AG10803 (cell line): ENCODE measurements at regions not wholly inside any gene's neighbourhood (a gene's known extent, or its start where the extent isn't known, plus 50 kb on each side); places are given as distances from the start of the nearest gene placed in this dataset.

Source experiments
- DNase-seq: peaks from one replicate; pipeline ENCODE4 v3.0.0; 2010; ENCODE audit warnings: low read depth
- H3K4me3 ChIP-seq: 2 replicates; pipeline ENCODE4 v1.5.1; 2011; ENCODE audit warnings: mild to moderate bottlenecking, low read length, control low read depth
- TF ChIP-seq, protein P1 (sequence below): conservative IDR thresholded peaks from 2 replicates; pipeline ENCODE4 v1.5.1; 2011; ENCODE audit warnings: mild to moderate bottlenecking, low read length, control low read depth, inconsistent platforms

DNA sequence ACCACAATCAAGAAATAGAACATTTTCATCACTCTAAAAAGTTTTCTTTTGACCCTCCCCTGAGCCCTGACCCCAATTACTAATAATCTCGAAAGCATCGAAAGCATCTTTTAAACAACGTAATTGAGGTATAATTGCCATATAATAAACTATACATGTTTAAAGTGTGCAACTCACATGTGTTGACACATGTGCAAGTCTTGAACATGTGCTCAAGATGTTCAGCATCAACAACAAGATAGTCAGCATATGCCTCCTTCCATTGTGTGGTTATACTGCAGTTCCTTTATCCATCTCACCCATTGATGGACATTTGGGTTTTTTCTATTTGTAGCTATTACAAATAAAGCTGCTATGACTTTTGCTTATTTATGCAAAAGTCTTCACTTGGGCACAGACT is 90.7 kb downstream of the RIPK4 start:
- no peak overlapping the region for H3K4me3 ChIP-seq
- TF ChIP-seq, protein P1, sequence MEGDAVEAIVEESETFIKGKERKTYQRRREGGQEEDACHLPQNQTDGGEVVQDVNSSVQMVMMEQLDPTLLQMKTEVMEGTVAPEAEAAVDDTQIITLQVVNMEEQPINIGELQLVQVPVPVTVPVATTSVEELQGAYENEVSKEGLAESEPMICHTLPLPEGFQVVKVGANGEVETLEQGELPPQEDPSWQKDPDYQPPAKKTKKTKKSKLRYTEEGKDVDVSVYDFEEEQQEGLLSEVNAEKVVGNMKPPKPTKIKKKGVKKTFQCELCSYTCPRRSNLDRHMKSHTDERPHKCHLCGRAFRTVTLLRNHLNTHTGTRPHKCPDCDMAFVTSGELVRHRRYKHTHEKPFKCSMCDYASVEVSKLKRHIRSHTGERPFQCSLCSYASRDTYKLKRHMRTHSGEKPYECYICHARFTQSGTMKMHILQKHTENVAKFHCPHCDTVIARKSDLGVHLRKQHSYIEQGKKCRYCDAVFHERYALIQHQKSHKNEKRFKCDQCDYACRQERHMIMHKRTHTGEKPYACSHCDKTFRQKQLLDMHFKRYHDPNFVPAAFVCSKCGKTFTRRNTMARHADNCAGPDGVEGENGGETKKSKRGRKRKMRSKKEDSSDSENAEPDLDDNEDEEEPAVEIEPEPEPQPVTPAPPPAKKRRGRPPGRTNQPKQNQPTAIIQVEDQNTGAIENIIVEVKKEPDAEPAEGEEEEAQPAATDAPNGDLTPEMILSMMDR, result no peak
- DNase-seq, result no peak

GRCh38 chr21:41675574-41675973 is 91.3 kb downstream of the RIPK4 start:
- DNase-seq, result no peak
- no peak overlapping the region for H3K4me3 ChIP-seq
- TF ChIP-seq, protein P1, result no peak

DNA sequence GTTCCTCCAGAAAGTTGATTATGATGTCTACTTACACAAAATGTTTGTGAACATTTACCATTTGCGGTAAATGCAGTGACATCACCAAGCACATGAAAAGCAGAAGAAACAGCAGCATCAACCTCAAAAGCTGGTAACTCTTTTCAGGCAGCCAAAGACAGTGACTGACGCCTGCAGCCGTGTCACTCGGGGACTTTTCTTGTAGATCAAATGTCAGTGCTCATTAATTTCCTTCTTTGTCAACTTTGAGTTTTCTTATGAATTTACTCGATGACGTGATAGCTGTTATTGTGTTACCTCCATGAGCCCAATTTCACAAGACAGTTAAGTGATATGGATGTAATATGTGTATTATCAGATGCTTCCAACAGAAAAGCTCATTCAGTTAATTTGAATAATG is 92.5 kb downstream of the RIPK4 start:
- H3K4me3 ChIP-seq, result no peak overlapping the region
- DNase-seq, result no peak
- TF ChIP-seq, protein P1, result no peak

GRCh38 chr21:41673596-41674335 is 93.1 kb downstream of the RIPK4 start:
- H3K4me3 ChIP-seq, result no peak overlapping the region
- TF ChIP-seq, protein P1, result no peak
- DNase-seq, result no peak

GRCh38 chr21:41673071-41673470 is 93.8 kb downstream of the RIPK4 start:
- TF ChIP-seq, protein P1, result no peak
- no peak overlapping the region for H3K4me3 ChIP-seq
- no peak for DNase-seq

GRCh38 chr21:41672543-41672915 is 94.3 kb downstream of the RIPK4 start:
- no peak overlapping the region for H3K4me3 ChIP-seq
- TF ChIP-seq, protein P1, result no peak
- DNase-seq, result no peak

DNA sequence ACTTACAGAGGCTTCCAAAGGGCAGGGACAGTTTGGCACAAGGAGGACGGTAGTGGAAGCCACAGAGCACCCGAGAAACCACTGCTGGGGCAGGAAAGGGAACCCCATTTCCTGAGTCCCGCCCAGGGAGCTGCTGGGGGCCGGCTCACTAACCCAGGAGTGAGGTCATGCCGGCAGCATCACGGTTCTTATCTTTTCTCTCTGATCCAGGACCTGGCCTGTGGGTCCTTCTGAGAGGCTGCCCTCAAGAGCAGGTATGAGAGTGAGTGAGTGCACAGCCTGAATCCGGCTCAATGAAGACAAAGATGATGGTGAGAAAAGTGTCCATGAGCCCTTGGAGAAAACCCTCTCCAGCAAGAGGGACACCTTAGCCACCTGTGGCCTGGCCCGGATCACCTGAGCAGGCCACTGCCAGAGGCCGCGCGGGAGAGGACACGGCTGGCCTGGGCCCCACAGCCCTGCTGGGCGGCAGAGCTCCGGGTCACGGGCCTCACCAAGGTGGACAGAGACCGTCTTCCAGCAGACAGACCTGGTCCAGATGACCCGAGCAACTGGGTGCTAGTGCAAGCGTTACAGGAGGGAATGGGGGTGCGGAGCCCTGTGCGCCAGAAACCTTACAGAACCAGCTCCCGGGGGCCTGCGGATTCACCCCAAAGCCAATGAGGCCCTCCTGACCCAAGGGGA is 94.9 kb downstream of the RIPK4 start:
- no peak for DNase-seq
- H3K4me3 ChIP-seq, result no peak overlapping the region
- TF ChIP-seq, protein P1, result no peak
